ENCODE measurements at regions not wholly inside any gene's neighbourhood (a gene's known extent, or its start where the extent isn't known, plus 50 kb on each side); places are given as distances from the start of the nearest gene placed in this dataset.

- Histone ChIP-seq H3K4me1 (ENCODE audit: insufficient read depth, low read length) (peaks cover 93% of the 10 kb centered on the region), H3K27me3 (ENCODE audit: control insufficient read depth in 1 of 2, insufficient read depth in 2 of 2, low read length in 2 of 2) (no peaks in the 10 kb centered on the region), H4K20me1 (ENCODE audit: insufficient read depth, low read length) (no peaks in the 10 kb centered on the region), H3K9me3 (ENCODE audit: low read length) (no peaks in the 10 kb centered on the region), H3K36me3 (replicated peaks in 1 of 2; ENCODE audit: control insufficient read depth in 1 of 2, insufficient read depth in 2 of 2, low read length in 2 of 2) (peaks cover 12 to 14% of the 10 kb centered on the region in 2 experiments; a peak in 4 of 5 replicates), H3K9ac (ENCODE audit: insufficient read depth, low read depth, low read length) (no peak overlapping the region), H3K4me2 (ENCODE audit: low read depth, low read length) (no peak overlapping the region), H3K27ac (ENCODE audit: extremely low read length, insufficient read depth, low read length) (no peak overlapping the region), H3K4me3 (replicated peaks in 1 of 3; ENCODE audit: insufficient read depth in 1 of 3, low read depth in 2 of 3, low read length in 3 of 3) (no peak overlapping the region), H2AFZ (ENCODE audit: low read length) (no peak overlapping the region), H3K79me2 (ENCODE audit: insufficient read depth, low read length) (peaks cover 89% of the 10 kb centered on the region)
- DNase-seq (ENCODE audit: low spot score): no peak
- no peak for TF ChIP-seq LCORL (IDR thresholded peaks at IDR 0.05)
- TF ChIP-seq LCORL (CRISPR knock-in tag; IDR thresholded peaks at IDR 0.05): 0 out of 2 replicates have a peak, but pooled peaks have one; percentile 19
- TF ChIP-seq MIER3 (CRISPR knock-in tag; IDR thresholded peaks at IDR 0.05; ENCODE audit: borderline replicate concordance): no peak
- no peak for TF ChIP-seq MTA1 (CRISPR knock-in tag; IDR thresholded peaks at IDR 0.05; ENCODE audit: borderline replicate concordance)
- no peak for TF ChIP-seq PITX1 (CRISPR knock-in tag; IDR thresholded peaks at IDR 0.05)
- TF ChIP-seq GATAD2A (CRISPR knock-in tag; IDR thresholded peaks at IDR 0.05): peak; percentile 39; the same call in 1 of the 2 replicates
- peak; percentile 52 for TF ChIP-seq CEBPG (CRISPR knock-in tag; IDR thresholded peaks at IDR 0.05)
- ATAC-seq: no peak
- in situ Hi-C loops (cut with HindIII; ENCODE audit: extremely low pct_ligation_motif_present, low pct_unique_long_range_greater_than_20kb): no loop called here
- no TSS peak for BruUV-seq (replicated peaks)
- ChIA-PET POLR2A (no interaction called here), CTCF (ENCODE audit: low intra/inter-chr PET ratio, low total read pairs) (no interaction called here)
- FAIRE-seq: no peak
- intact Hi-C loops (cut with micrococcal nuclease; ENCODE audit: unreplicated experiment): no loop called here
Measured at GRCh38 chr6:144338951-144339700, 54.0 kb downstream of the UTRN start.

GRCh38 chr6:144339859-144340452, 54.8 kb downstream of the UTRN start:
- Histone ChIP-seq H3K4me3 (replicated peaks in 1 of 3; ENCODE audit: insufficient read depth in 1 of 3, low read depth in 2 of 3, low read length in 3 of 3) (no peak overlapping the region), H2AFZ (ENCODE audit: low read length) (no peak overlapping the region), H4K20me1 (ENCODE audit: insufficient read depth, low read length) (no peaks in the 10 kb centered on the region), H3K27ac (ENCODE audit: extremely low read length, insufficient read depth, low read length) (peak overlapping the region; percentile 56), H3K9ac (ENCODE audit: insufficient read depth, low read depth, low read length) (0 out of 2 replicates have a peak overlapping the region, but pooled peaks have one; percentile 1), H3K4me1 (ENCODE audit: insufficient read depth, low read length) (peaks cover 94% of the 10 kb centered on the region), H3K79me2 (ENCODE audit: insufficient read depth, low read length) (peaks cover 89% of the 10 kb centered on the region), H3K36me3 (replicated peaks in 1 of 2; ENCODE audit: control insufficient read depth in 1 of 2, insufficient read depth in 2 of 2, low read length in 2 of 2) (peaks cover 10 to 12% of the 10 kb centered on the region in 2 experiments; a peak in 3 of 5 replicates), H3K9me3 (ENCODE audit: low read length) (no peaks in the 10 kb centered on the region), H3K4me2 (ENCODE audit: low read depth, low read length) (peak overlapping the region; percentile 61), H3K27me3 (ENCODE audit: control insufficient read depth in 1 of 2, insufficient read depth in 2 of 2, low read length in 2 of 2) (no peaks in the 10 kb centered on the region)
- CTCF ChIA-PET (ENCODE audit: low intra/inter-chr PET ratio, low total read pairs): no interaction called here
- in situ Hi-C loops (cut with HindIII; ENCODE audit: extremely low pct_ligation_motif_present, low pct_unique_long_range_greater_than_20kb) (no loop called here), intact Hi-C loops (cut with micrococcal nuclease; ENCODE audit: unreplicated experiment) (loop anchor here (2.0 kb wide), 1 partner anchor 53 kb away; no protein-coding TSS in a partner anchor)
- no peak; the same call in 2 of the 3 replicates for ATAC-seq
- no TSS peak for BruUV-seq (replicated peaks)
- WGBS (ENCODE audit: low lambda C conversion rate): 96% methylated on average over 12 of the region's 12 CpGs
- DNase-seq (ENCODE audit: low spot score): no peak
- POLR2A ChIA-PET: interaction anchor here (1.0 to 1.6 kb wide), 4 partner anchors 24 to 1396 kb away, joined by 3 to 4 read pairs (median 4); no protein-coding TSS in a partner anchor
- no peak for FAIRE-seq
- TF ChIP-seq ZNF687 (CRISPR knock-in tag; IDR thresholded peaks at IDR 0.05) (peak; percentile 36), GMEB1 (CRISPR knock-in tag; IDR thresholded peaks at IDR 0.05; ENCODE audit: borderline replicate concordance) (0 out of 2 replicates have a peak, but pooled peaks have one; percentile 28), KMT2A (CRISPR knock-in tag; IDR thresholded peaks at IDR 0.05) (no peak), E2F1 (CRISPR knock-in tag; IDR thresholded peaks at IDR 0.05) (no peak)

All from HepG2 (cell line).